Astrocyte of the cerebellum (primary cell): ENCODE measurements at regions not wholly inside any gene's neighbourhood (a gene's known extent, or its start where the extent isn't known, plus 50 kb on each side); places are given as distances from the start of the nearest gene placed in this dataset.

ENCODE experiments used
- DNase-seq: peaks from one replicate; pipeline ENCODE4 v3.0.0-alpha.2; 2011; ENCODE audit warnings: low read depth
- H3K4me3 ChIP-seq: 2 replicates; pipeline ENCODE4 v1.5.1; 2011; ENCODE audit warnings: mild to moderate bottlenecking, low read depth, low read length, moderate library complexity
- CTCF ChIP-seq: IDR thresholded peaks from 2 replicates; pipeline ENCODE4 v1.5.1; 2012; ENCODE audit warnings: low read length, low read depth, moderate library complexity, mild to moderate bottlenecking; ENCODE audit errors: missing control alignments
- in situ Hi-C: cut with HindIII; loops from 2 replicates; pipeline ENCODE4 v1.10.0; 2017; ENCODE audit warnings: low sequenced_read_pairs

- TF ChIP-seq CTCF, result no peak
- in situ Hi-C loops, result no loop called here
- no peak overlapping the region for H3K4me3 ChIP-seq
- DNase-seq, result no peak
Observed at GRCh38 chr4:187184508-187184907, 460.9 kb upstream of the FAT1 start.

GRCh38 chr4:187188118-187188517 is 464.5 kb upstream of the FAT1 start:
- DNase-seq, result no peak
- H3K4me3 ChIP-seq, result no peak overlapping the region
- in situ Hi-C loops, result no loop called here
- no peak for TF ChIP-seq CTCF

- in situ Hi-C loops, result no loop called here
- no peak for TF ChIP-seq CTCF
- H3K4me3 ChIP-seq, result no peak overlapping the region
- no peak for DNase-seq
Observed at GRCh38 chr4:187188741-187189140, 465.1 kb upstream of the FAT1 start.

- no peak overlapping the region for H3K4me3 ChIP-seq
- TF ChIP-seq CTCF, result no peak
- in situ Hi-C loops, result no loop called here
- no peak for DNase-seq
Observed at GRCh38 chr4:187190390-187190789, 466.7 kb upstream of the FAT1 start.

- no peak for TF ChIP-seq CTCF
- DNase-seq, result no peak
- H3K4me3 ChIP-seq, result no peak overlapping the region
- in situ Hi-C loops, result no loop called here
Observed at GRCh38 chr4:187191676-187192075, 468.0 kb upstream of the FAT1 start.

GRCh38 chr4:187192266-187192665 is 468.6 kb upstream of the FAT1 start:
- no peak for DNase-seq
- H3K4me3 ChIP-seq, result no peak overlapping the region
- TF ChIP-seq CTCF, result no peak
- in situ Hi-C loops, result no loop called here

- in situ Hi-C loops, result no loop called here
- no peak overlapping the region for H3K4me3 ChIP-seq
- no peak for TF ChIP-seq CTCF
- no peak for DNase-seq
Observed at GRCh38 chr4:187193141-187193540, 469.5 kb upstream of the FAT1 start.
